GM23248 (cell line): ENCODE measurements at regions not wholly inside any gene's neighbourhood (a gene's known extent, or its start where the extent isn't known, plus 50 kb on each side); places are given as distances from the start of the nearest gene placed in this dataset.
A peak's percentile ranks its signal among the peaks of the same experiment; 100 is the strongest.

Source experiments
- DNase-seq: peaks from one replicate; pipeline ENCODE4 v3.0.0-alpha.2; 2015
- H2AFZ ChIP-seq: fragments of 200-600 bp; sonication (generic); 2 replicates; pipeline ENCODE4 v1.6.1; 2016; ENCODE audit warnings: antibody characterized with exemption
- H3F3A ChIP-seq: fragments of 200-600 bp; sonication (generic); 2 replicates; pipeline ENCODE4 v1.6.1; 2016; ENCODE audit warnings: mild to moderate bottlenecking, antibody characterized with exemption, mixed run types; ENCODE audit not compliant: insufficient read depth
- H3K27ac ChIP-seq: fragments of 200-600 bp; sonication (generic); 2 replicates; pipeline ENCODE4 v1.5.1; 2016; ENCODE audit warnings: mild to moderate bottlenecking
- H3K27me3 ChIP-seq: fragments of 200-600 bp; sonication (generic); replicated peaks from 2 replicates; pipeline ENCODE4 v1.6.1; 2016; ENCODE audit warnings: mild to moderate bottlenecking; ENCODE audit not compliant: insufficient read depth
- H3K36me3 ChIP-seq: fragments of 200-600 bp; sonication (generic); 2 replicates; pipeline ENCODE4 v1.6.1; 2016; ENCODE audit warnings: low read depth, mild to moderate bottlenecking
- H3K4me1 ChIP-seq: fragments of 200-600 bp; sonication (generic); 2 replicates; pipeline ENCODE4 v1.6.1; 2016; ENCODE audit warnings: mild to moderate bottlenecking; ENCODE audit not compliant: insufficient read depth
- H3K4me2 ChIP-seq: fragments of 200-600 bp; sonication (generic); one replicate; pipeline ENCODE4 v1.6.1; 2016; ENCODE audit warnings: mild to moderate bottlenecking; ENCODE audit not compliant: unreplicated experiment
- H3K4me3 ChIP-seq: fragments of 200-600 bp; sonication (generic); 2 replicates; pipeline ENCODE4 v1.5.1; 2016; ENCODE audit warnings: mild to moderate bottlenecking
- H3K79me2 ChIP-seq: fragments of 200-600 bp; sonication (generic); 2 replicates; pipeline ENCODE4 v1.6.1; 2016; ENCODE audit warnings: mild to moderate bottlenecking; ENCODE audit not compliant: insufficient read depth
- H3K9ac ChIP-seq: fragments of 200-600 bp; sonication (generic); 2 replicates; pipeline ENCODE4 v1.6.1; 2016; ENCODE audit warnings: mild to moderate bottlenecking
- H3K9me2 ChIP-seq: fragments of 200-600 bp; sonication (generic); 2 replicates; pipeline ENCODE4 v1.6.1; 2016; ENCODE audit warnings: mixed run types, mild to moderate bottlenecking, moderate library complexity; ENCODE audit not compliant: insufficient read depth
- H3K9me3 ChIP-seq: fragments of 200-600 bp; sonication (generic); one replicate; pipeline ENCODE4 v1.6.1; 2017; ENCODE audit warnings: low read depth
- H4K20me1 ChIP-seq: fragments of 200-600 bp; sonication (generic); 2 replicates; pipeline ENCODE4 v1.6.0; 2016; ENCODE audit not compliant: insufficient read depth
- EZH2 ChIP-seq: fragments of 200-600 bp; sonication (generic); IDR thresholded peaks from 2 replicates; pipeline ENCODE4 v1.6.1; 2018; ENCODE audit warnings: antibody characterized with exemption, mild to moderate bottlenecking; ENCODE audit not compliant: insufficient read depth, poor library complexity, severe bottlenecking
- EZH2phosphoT487 ChIP-seq: fragments of 200-600 bp; sonication (generic); IDR thresholded peaks from 2 replicates; pipeline ENCODE4 v1.6.1; 2018; ENCODE audit warnings: antibody characterized with exemption, moderate library complexity, mild to moderate bottlenecking, low read depth; ENCODE audit not compliant: insufficient read depth
- WGBS, 2 experiments: methylation state at CpG; one replicate each; pipeline ENCODE4 v1.1.6; 2015 to 2017; ENCODE audit warnings: low lambda C conversion rate in 2 of 2, low coverage in 1 of 2; ENCODE audit errors: missing lambda C conversion rate in 2 of 2; 5-methylcytosine and 5-hydroxymethylcytosine counted together
- in situ Hi-C: fragments of 300-500 bp; cut with MboI; formaldehyde crosslinking; loops from 2 replicates; pipeline ENCODE4 v1.15.0; 2020

GRCh38 chr22:22952531-22953280, 65.1 kb downstream of the IGLL5 start:
- Histone ChIP-seq H3F3A (no peaks in the 10 kb centered on the region), H3K79me2 (no peaks in the 10 kb centered on the region), H3K36me3 (no peaks in the 10 kb centered on the region), H3K9me3 (no peaks in the 10 kb centered on the region), H3K4me3 (no peak overlapping the region), H3K27ac (no peak overlapping the region), H3K4me2 (no peak overlapping the region), H3K9me2 (no peaks in the 10 kb centered on the region), H4K20me1 (no peaks in the 10 kb centered on the region), H3K4me1 (peaks cover 9% of the 10 kb centered on the region; the same call in 1 of the 2 replicates), H3K27me3 (peaks cover 22% of the 10 kb centered on the region), H3K9ac (no peak overlapping the region), H2AFZ (no peak overlapping the region)
- no peak for DNase-seq
- TF ChIP-seq EZH2phosphoT487: no peak
- no peak for TF ChIP-seq EZH2
- in situ Hi-C loops: no loop called here
- 29 to 35% methylated on average over 6 of the region's 6 CpGs for WGBS, 2 experiments

GRCh38 chr22:22953791-22954190, 66.2 kb downstream of the IGLL5 start:
- no peaks in the 10 kb centered on the region for H3K9me3 ChIP-seq
- no peaks in the 10 kb centered on the region for H3K9me2 ChIP-seq
- in situ Hi-C loops: no loop called here
- no peak overlapping the region for H2AFZ ChIP-seq
- no peaks in the 10 kb centered on the region for H3K79me2 ChIP-seq
- no peak overlapping the region for H3K9ac ChIP-seq
- 46 to 51% methylated on average over 5 of the region's 5 CpGs for WGBS, 2 experiments
- no peaks in the 10 kb centered on the region for H3F3A ChIP-seq
- TF ChIP-seq EZH2phosphoT487 (no peak), EZH2 (no peak)
- no peak overlapping the region for H3K27ac ChIP-seq
- H3K4me1 ChIP-seq: 0 out of 2 replicates have a peak, but pooled peaks cover 4% of the 10 kb centered on the region
- H3K4me3 ChIP-seq: no peak overlapping the region
- no peaks in the 10 kb centered on the region for H3K36me3 ChIP-seq
- H3K4me2 ChIP-seq: no peak overlapping the region
- no peak for DNase-seq
- H3K27me3 ChIP-seq: peaks cover 22% of the 10 kb centered on the region
- H4K20me1 ChIP-seq: no peaks in the 10 kb centered on the region

GRCh38 chr22:22954656-22955055, 67.0 kb downstream of the IGLL5 start:
- Histone ChIP-seq H3K9me2 (no peaks in the 10 kb centered on the region), H3K36me3 (no peaks in the 10 kb centered on the region), H3K4me2 (no peak overlapping the region), H3K79me2 (no peaks in the 10 kb centered on the region), H3K4me3 (no peak overlapping the region), H4K20me1 (no peaks in the 10 kb centered on the region), H3K4me1 (no peaks in the 10 kb centered on the region), H3F3A (no peaks in the 10 kb centered on the region), H3K9me3 (no peaks in the 10 kb centered on the region), H2AFZ (no peak overlapping the region), H3K27me3 (peaks cover 22% of the 10 kb centered on the region), H3K27ac (no peak overlapping the region), H3K9ac (no peak overlapping the region)
- no peak for TF ChIP-seq EZH2
- TF ChIP-seq EZH2phosphoT487: no peak
- DNase-seq: peak; percentile 23
- 11 to 13% methylated on average over 15 to 16 of the region's 16 CpGs for WGBS, 2 experiments
- in situ Hi-C loops: no loop called here

- H3K79me2 ChIP-seq: no peaks in the 10 kb centered on the region
- TF ChIP-seq EZH2: no peak
- no peak for TF ChIP-seq EZH2phosphoT487
- no peaks in the 10 kb centered on the region for H3K9me3 ChIP-seq
- H3K27me3 ChIP-seq: peaks cover 22% of the 10 kb centered on the region
- no peak for DNase-seq
- no peaks in the 10 kb centered on the region for H3K4me1 ChIP-seq
- no peak overlapping the region for H3K4me3 ChIP-seq
- WGBS, 2 experiments: 35 to 38% methylated on average over 5 of the region's 5 CpGs
- no peaks in the 10 kb centered on the region for H3K36me3 ChIP-seq
- no peak overlapping the region for H3K27ac ChIP-seq
- H4K20me1 ChIP-seq: no peaks in the 10 kb centered on the region
- no peak overlapping the region for H2AFZ ChIP-seq
- H3F3A ChIP-seq: no peaks in the 10 kb centered on the region
- in situ Hi-C loops: no loop called here
- no peaks in the 10 kb centered on the region for H3K9me2 ChIP-seq
- no peak overlapping the region for H3K4me2 ChIP-seq
- no peak overlapping the region for H3K9ac ChIP-seq
Observed at GRCh38 chr22:22955276-22955798, 67.7 kb downstream of the IGLL5 start.
